Cardiac fibroblast (primary cell): ENCODE measurements at regions not wholly inside any gene's neighbourhood (a gene's known extent, or its start where the extent isn't known, plus 50 kb on each side); places are given as distances from the start of the nearest gene placed in this dataset.
A peak's percentile ranks its signal among the peaks of the same experiment; 100 is the strongest.
"Not testable (repeated sequence)": the region's sequence is repeated elsewhere in the genome, so short reads cannot be mapped to it uniquely, and the experiment has no call there.

ENCODE experiments used
- DNase-seq, 2 donors: peaks; one replicate each; pipeline versions ENCODE4 v3.0.0 to v3.0.0-alpha.2; 2010; ENCODE audit warnings: low read depth in 2 of 2
- H3K4me3 ChIP-seq, 2 donors: replicated peaks in 1 of 2; 1 replicate in 1 of 2; 2 replicates in 1 of 2; pipeline ENCODE4 v1.5.1; 2011; ENCODE audit warnings: low read depth in 2 of 2, low read length in 2 of 2, mild to moderate bottlenecking in 2 of 2, moderate library complexity in 1 of 2
- CTCF ChIP-seq: IDR thresholded peaks from one replicate; pipeline ENCODE4 v1.5.1; 2011; ENCODE audit warnings: low read depth, mild to moderate bottlenecking, low read length, inconsistent platforms

GRCh38 chr2:221970389-221970788 lies 328.4 kb downstream of the PAX3 start:
- no peak for DNase-seq
- no peak for TF ChIP-seq CTCF
- H3K4me3 ChIP-seq = no peak overlapping the region

- no peak for TF ChIP-seq CTCF
- H3K4me3 ChIP-seq = no peak overlapping the region
- DNase-seq = no peak
Measured at GRCh38 chr2:221969830-221970144, 329.0 kb downstream of the PAX3 start.

GRCh38 chr2:221969087-221969829 lies 329.5 kb downstream of the PAX3 start:
- peak; percentile 63 for TF ChIP-seq CTCF
- H3K4me3 ChIP-seq = no peak overlapping the region
- DNase-seq = peak; percentile 50 to 51

GRCh38 chr2:221962186-221962585 lies 336.6 kb downstream of the PAX3 start:
- TF ChIP-seq CTCF = no peak
- DNase-seq = no peak
- H3K4me3 ChIP-seq = no peak overlapping the region

- H3K4me3 ChIP-seq = no peak overlapping the region
- DNase-seq = no peak
- TF ChIP-seq CTCF = no peak
Measured at GRCh38 chr2:221961561-221961960, 337.2 kb downstream of the PAX3 start.

GRCh38 chr2:221958224-221958623 lies 340.6 kb downstream of the PAX3 start:
- no peak for TF ChIP-seq CTCF
- DNase-seq = peak in 1 of 2 donors; percentile 6
- H3K4me3 ChIP-seq = no peak overlapping the region

- DNase-seq = no peak
- TF ChIP-seq CTCF = no peak
- no peak overlapping the region for H3K4me3 ChIP-seq
Measured at GRCh38 chr2:221948076-221948475, 350.7 kb downstream of the PAX3 start.

GRCh38 chr2:221944452-221944851 lies 354.3 kb downstream of the PAX3 start:
- H3K4me3 ChIP-seq, DNase-seq: not testable (repeated sequence)
